Pancreas (tissue), 10 donors: ENCODE measurements at regions not wholly inside any gene's neighbourhood (a gene's known extent, or its start where the extent isn't known, plus 50 kb on each side); places are given as distances from the start of the nearest gene placed in this dataset.

Experiments
- ATAC-seq, 4 donors: fragments of 200-7000 bp; cut with Tn5 transposase; one replicate each; pipeline versions ENCODE4 v1.8.0 to v1.9.1; 2020; ENCODE audit warnings: mild to moderate bottlenecking in 4 of 4, moderate library complexity in 4 of 4
- DNase-seq, 6 donors: peaks; one replicate each; pipeline ENCODE4 v3.0.0-alpha.2; 2020
- FAIRE-seq: peaks from 2 replicates; lab custom pipeline; 2012; peaks lifted over from hg19 to GRCh38; lab: Jason Lieb, UNC
- H3K27ac ChIP-seq, 4 donors: fragments of 200-600 bp; sonication (generic); 1 replicate in 3 of 4; 2 replicates in 1 of 4; pipeline versions ENCODE4 v1.5.0 to v1.8.0; 2020
- H3K27me3 ChIP-seq, 4 donors: fragments of 200-600 bp; one replicate each; pipeline ENCODE4 v1.8.0; 2021
- H3K36me3 ChIP-seq, 3 donors: fragments of 200-600 bp; sonication (generic) in 1 of 3; one replicate each; pipeline versions ENCODE4 v1.5.0 to v1.8.0; 2020 to 2021
- H3K4me1 ChIP-seq, 3 donors: fragments of 200-600 bp; one replicate each; pipeline ENCODE4 v1.8.0; 2021
- H3K4me3 ChIP-seq, 4 donors: fragments of 200-600 bp; sonication (generic) in 2 of 4; one replicate each; pipeline versions ENCODE4 v1.5.0 to v1.8.0; 2020 to 2021
- H3K9me3 ChIP-seq, 4 donors: fragments of 200-600 bp; one replicate each; pipeline ENCODE4 v1.8.0; 2021
- WGBS, 2 donors: extraction: QIAGEN DNeasy Blood & Tissue Kit; methylation state at CpG; one replicate each; pipeline ENCODE4 v1.1.7; 2013; 5-methylcytosine and 5-hydroxymethylcytosine counted together
- intact Hi-C, 3 donors: fragments of 100-400 bp; cut with DNase I; formaldehyde crosslinking; loops; one replicate each; pipeline versions ENCODE4 v1.11.1 to v1.14.2; 2022
- TF ChIP-seq, protein P1 (sequence below), 4 donors: fragments of 200-600 bp; sonication (generic) in 3 of 4; IDR thresholded peaks; one replicate each; pipeline versions ENCODE4 v1.5.0 to v1.8.0; 2021; ENCODE audit warnings: antibody characterized with exemption in 4 of 4
- donor health status: healthy with polysubstance abuse.
- donor health status: DM: no; HTN: no; CAD: no; lungs with moderate emphysema.
- donor health status: DM: no; HTN: no; CAD: no.
- donor health status: control.
- donor health status: control.
- donor health status: Bipolar disorder and iron deficiency.
- donor health status: DM: yes; HTN: yes; CAD: no.
- donor health status: DM: no; HTN: no; CAD: no.
- donor health status: DM: no; HTN: no; CAD: no.
- donor health status: DM: yes; HTN: yes; CAD: no.

DNA sequence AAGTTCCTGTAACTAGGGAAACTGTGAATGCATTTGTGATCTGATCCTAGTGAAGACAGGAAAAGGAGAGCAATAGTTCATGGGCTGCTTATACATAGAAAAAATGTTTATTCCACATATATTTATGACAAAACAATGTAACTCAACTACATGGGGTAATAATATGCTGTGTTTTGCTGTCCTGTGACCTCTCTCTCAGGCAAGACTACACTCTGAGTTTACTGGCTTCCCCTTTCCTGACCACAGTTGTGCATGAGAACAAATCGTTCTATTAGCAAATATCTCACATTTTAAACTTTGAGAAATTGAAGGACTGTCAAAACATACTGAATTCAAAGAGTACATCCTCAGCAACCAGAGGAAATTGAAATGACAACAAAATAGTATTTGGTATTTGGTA, 161.9 kb upstream of the TRPC6 start:
- Histone ChIP-seq H3K36me3 (no peaks in the 10 kb centered on the region), H3K27me3 (no peaks in the 10 kb centered on the region), H3K9me3 (no peaks in the 10 kb centered on the region), H3K4me3 (no peak overlapping the region), H3K27ac (no peak overlapping the region), H3K4me1 (peaks cover 5 to 10% (median 6%) of the 10 kb centered on the region in 3 donors)
- DNase-seq (no peak), FAIRE-seq (no peak), ATAC-seq (no peak)
- intact Hi-C loops = no loop called here
- 35 to 42% methylated on average over 1 of the region's 1 CpG for WGBS, 2 donors
- TF ChIP-seq, protein P1, sequence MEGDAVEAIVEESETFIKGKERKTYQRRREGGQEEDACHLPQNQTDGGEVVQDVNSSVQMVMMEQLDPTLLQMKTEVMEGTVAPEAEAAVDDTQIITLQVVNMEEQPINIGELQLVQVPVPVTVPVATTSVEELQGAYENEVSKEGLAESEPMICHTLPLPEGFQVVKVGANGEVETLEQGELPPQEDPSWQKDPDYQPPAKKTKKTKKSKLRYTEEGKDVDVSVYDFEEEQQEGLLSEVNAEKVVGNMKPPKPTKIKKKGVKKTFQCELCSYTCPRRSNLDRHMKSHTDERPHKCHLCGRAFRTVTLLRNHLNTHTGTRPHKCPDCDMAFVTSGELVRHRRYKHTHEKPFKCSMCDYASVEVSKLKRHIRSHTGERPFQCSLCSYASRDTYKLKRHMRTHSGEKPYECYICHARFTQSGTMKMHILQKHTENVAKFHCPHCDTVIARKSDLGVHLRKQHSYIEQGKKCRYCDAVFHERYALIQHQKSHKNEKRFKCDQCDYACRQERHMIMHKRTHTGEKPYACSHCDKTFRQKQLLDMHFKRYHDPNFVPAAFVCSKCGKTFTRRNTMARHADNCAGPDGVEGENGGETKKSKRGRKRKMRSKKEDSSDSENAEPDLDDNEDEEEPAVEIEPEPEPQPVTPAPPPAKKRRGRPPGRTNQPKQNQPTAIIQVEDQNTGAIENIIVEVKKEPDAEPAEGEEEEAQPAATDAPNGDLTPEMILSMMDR (IDR thresholded peaks at IDR 0.05) = no peak

DNA sequence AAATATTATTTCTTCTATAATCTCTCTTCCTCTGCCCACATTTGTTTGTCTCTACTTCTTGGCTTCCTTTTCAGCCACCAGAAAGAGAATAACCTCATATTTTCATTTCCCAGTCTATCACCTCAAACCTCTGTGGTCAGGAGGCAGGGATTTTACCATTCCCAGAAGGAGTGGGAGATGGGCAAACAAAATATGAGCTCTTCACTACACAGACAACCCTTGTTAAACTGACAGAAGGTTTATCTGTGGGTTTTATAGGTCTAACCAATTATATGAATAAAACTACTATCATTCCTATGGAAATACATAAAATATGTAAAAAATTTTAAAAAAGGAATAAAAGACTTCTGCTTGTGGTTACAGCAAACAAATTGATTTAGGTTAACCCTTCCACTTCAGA, 160.0 kb upstream of the TRPC6 start:
- no peaks in the 10 kb centered on the region for H3K36me3 ChIP-seq
- H3K4me3 ChIP-seq = no peak overlapping the region
- H3K27ac ChIP-seq = no peak overlapping the region
- FAIRE-seq (no peak), DNase-seq (no peak), ATAC-seq (no peak)
- H3K4me1 ChIP-seq = peaks cover 0 to 1% (median 0%) of the 10 kb centered on the region in 3 donors
- no peaks in the 10 kb centered on the region for H3K27me3 ChIP-seq
- TF ChIP-seq, protein P1 (IDR thresholded peaks at IDR 0.05) = no peak
- intact Hi-C loops = no loop called here
- H3K9me3 ChIP-seq = no peaks in the 10 kb centered on the region

DNA sequence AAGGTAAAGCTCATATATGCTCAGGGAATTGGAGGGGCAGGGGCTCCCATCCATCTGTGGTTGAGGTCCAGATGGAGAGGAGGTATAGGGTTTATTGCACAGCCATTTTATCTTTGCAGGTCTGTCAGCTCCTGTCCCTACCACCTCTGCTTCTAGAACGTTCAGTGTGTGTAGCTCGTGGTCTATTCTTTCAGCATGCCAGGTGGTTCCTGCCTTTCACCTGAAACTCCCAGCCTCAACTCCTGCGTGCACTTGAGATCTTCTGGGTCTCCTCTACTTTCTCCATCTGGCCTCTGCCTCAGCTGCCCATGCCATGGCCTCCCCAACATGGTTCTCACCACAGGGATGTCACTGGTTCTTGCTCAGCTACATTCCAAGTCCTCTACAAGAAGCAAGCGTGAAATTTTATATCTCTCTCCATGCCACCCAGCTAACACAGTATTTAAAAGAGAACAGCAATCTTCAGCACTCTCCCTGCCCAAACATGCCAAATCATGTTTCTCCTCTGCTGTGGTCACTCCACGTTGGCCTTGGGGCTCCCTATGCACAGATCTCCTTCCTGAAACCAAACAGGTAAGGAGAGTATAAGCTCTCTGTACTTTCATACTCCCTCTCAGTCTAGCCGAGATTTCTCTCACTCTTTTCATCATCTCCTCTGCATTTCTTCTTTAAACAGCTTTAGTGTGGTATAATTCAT, 157.8 kb upstream of the TRPC6 start:
- TF ChIP-seq, protein P1 (IDR thresholded peaks at IDR 0.05) = no peak
- ATAC-seq = no peak
- Histone ChIP-seq H3K36me3 (no peaks in the 10 kb centered on the region), H3K4me1 (no peaks in the 10 kb centered on the region), H3K9me3 (no peaks in the 10 kb centered on the region), H3K4me3 (no peak overlapping the region), H3K27ac (no peak overlapping the region), H3K27me3 (no peaks in the 10 kb centered on the region)
- no peak for DNase-seq
- intact Hi-C loops = no loop called here
- no peak for FAIRE-seq
- WGBS, 2 donors = 48 to 66% methylated on average over 6 of the region's 6 CpGs

DNA sequence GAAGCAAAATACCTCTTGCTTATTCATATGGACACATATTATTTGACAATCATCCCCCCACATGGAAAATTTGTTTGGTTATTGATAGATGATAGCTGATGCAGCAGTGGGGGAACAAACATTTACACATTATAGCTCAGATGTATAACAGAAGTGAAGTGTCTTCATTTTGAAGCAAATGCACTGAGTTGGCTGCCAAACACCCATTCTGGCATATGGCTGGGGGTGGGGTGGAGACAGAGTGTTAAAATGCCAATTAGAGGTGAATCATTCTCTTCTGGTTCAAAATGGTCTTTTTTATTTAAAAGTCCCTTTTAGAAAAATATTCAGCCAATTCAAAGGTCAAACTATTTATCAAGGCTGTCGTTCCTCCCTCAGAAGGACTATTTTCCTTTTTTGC, 157.3 kb upstream of the TRPC6 start:
- ATAC-seq (no peak), DNase-seq (no peak), FAIRE-seq (no peak)
- Histone ChIP-seq H3K4me3 (no peak overlapping the region), H3K27ac (no peak overlapping the region), H3K4me1 (no peaks in the 10 kb centered on the region), H3K36me3 (no peaks in the 10 kb centered on the region), H3K9me3 (no peaks in the 10 kb centered on the region), H3K27me3 (no peaks in the 10 kb centered on the region)
- intact Hi-C loops = no loop called here
- 14 to 32% methylated on average over 1 of the region's 1 CpG for WGBS, 2 donors
- TF ChIP-seq, protein P1 (IDR thresholded peaks at IDR 0.05) = no peak

DNA sequence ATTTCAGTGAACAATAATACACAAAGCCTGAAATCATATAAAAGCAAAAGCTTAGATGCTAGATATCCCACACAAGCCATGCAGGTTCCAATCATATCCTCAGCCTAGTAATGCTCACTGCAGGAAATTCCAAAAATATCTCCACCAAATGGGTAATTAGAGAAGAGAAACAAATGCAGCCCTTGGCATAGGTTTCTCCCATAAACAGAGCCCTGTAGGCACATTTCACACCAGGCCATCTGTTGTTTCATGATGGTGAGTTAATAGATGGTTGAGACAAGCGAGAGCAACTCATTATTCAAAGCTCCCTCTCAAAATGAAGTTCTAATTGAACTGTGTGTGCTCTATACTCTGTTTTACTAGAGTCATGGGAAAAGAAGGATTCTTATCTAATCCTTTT, 154.6 kb upstream of the TRPC6 start:
- Histone ChIP-seq H3K27ac (no peak overlapping the region), H3K36me3 (no peaks in the 10 kb centered on the region), H3K4me1 (no peaks in the 10 kb centered on the region), H3K4me3 (no peak overlapping the region), H3K9me3 (no peaks in the 10 kb centered on the region), H3K27me3 (no peaks in the 10 kb centered on the region)
- ATAC-seq = no peak
- 46 to 58% methylated on average over 1 of the region's 1 CpG for WGBS, 2 donors
- no peak for FAIRE-seq
- DNase-seq = no peak
- TF ChIP-seq, protein P1 (IDR thresholded peaks at IDR 0.05) = no peak
- intact Hi-C loops = no loop called here
